ENCODE measurements at regions not wholly inside any gene's neighbourhood (a gene's known extent, or its start where the extent isn't known, plus 50 kb on each side); places are given as distances from the start of the nearest gene placed in this dataset.

DNA sequence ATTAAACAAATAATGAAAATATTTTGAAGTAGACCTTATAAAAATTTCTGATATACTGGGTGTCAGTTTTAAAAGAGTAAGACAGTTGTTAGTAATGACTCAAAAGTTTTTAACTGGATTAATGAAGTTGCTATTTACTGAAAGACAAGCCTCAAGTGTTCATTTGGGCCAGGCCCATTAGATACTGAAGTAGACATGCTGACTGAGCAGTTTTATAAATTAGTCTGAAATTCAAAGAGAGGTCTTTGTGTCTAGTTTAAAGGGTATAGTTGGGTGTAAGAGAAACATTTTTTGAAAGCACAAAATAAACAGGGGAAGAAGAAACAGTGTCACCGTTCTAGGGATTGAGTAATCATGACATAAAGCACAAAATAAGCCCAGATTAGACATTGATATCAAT lies 1577.2 kb downstream of the AMY1C start:
- H3K4me3 ChIP-seq = no peak overlapping the region
- no peaks in the 10 kb centered on the region for H3K4me1 ChIP-seq
- DNase-seq (ENCODE audit: low spot score in 2 of 2) = no peak
- H3K27me3 ChIP-seq (ENCODE audit: low read depth) = no peaks in the 10 kb centered on the region
- no peaks in the 10 kb centered on the region for H3K9me3 ChIP-seq
- in situ Hi-C loops (cut with MboI; ENCODE audit: low sequenced_read_pairs) = no loop called here
- H3K36me3 ChIP-seq (replicated peaks) = no peaks in the 10 kb centered on the region

DNA sequence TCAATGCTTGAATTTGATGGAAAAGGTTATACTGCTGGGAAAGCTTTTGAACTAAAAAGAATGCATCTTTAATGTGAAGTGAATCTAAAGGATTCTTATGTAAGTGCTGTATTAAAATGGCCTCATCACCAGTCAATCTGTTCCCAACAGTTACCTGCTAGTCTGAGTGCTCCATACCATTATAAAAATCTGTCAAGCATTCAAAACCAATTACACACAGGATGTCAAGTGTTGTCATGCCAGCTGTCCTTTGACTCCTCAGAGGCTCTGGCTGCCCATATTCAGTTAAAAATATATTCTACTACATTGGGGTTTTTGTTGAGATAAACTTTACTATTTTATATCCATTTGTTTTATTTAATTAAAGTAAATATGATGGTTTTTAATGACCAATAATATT lies 1587.7 kb downstream of the AMY1C start:
- H3K36me3 ChIP-seq (replicated peaks) = no peaks in the 10 kb centered on the region
- no peaks in the 10 kb centered on the region for H3K27me3 ChIP-seq (ENCODE audit: low read depth)
- DNase-seq (ENCODE audit: low spot score in 2 of 2) = no peak
- H3K4me1 ChIP-seq = no peaks in the 10 kb centered on the region
- no peaks in the 10 kb centered on the region for H3K9me3 ChIP-seq
- in situ Hi-C loops (cut with MboI; ENCODE audit: low sequenced_read_pairs) = no loop called here
- no peak overlapping the region for H3K4me3 ChIP-seq

DNA sequence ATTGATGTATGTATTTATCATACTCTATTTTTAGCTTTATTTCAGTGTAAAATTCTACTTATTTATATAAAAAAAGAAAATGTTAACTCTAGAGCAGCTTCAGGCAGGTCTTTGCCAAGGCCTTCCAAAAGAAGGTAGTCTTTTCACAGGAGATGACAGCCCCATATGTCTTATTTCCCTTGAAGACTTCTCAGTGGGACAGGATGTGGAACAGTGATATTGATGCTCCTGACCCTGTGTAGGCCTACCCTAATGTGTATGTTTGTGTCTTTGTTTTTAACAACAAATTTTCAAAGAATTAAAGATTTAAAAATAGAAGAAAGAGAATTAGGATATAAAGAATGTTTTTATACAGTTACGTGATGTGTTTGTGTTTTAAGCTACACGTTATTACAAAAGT lies 1593.6 kb downstream of the AMY1C start:
- no peak overlapping the region for H3K4me3 ChIP-seq
- in situ Hi-C loops (cut with MboI; ENCODE audit: low sequenced_read_pairs) = no loop called here
- no peaks in the 10 kb centered on the region for H3K9me3 ChIP-seq

DNA sequence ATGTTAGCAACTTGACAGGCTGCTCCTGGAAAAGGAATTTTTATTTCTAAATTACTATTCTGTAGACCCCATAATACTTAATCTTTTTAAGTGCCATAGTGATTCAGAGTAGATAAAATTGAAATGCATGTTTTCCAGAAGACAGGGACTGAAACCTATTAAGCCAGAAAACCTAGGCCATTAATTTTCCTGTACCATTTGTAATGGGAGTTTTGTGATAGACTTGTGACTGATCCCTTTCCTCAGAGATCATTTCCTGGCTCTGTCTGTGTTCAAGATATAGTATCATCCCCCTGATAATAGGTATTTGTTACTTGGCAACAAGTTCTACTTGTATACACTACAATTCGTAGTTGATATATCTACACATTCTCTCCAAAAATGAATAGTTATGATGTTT lies 1609.8 kb downstream of the AMY1C start:
- no peaks in the 10 kb centered on the region for H3K4me1 ChIP-seq
- H3K27me3 ChIP-seq (ENCODE audit: low read depth) = no peaks in the 10 kb centered on the region
- no peaks in the 10 kb centered on the region for H3K36me3 ChIP-seq (replicated peaks)
- H3K4me3 ChIP-seq = no peak overlapping the region
- no peaks in the 10 kb centered on the region for H3K9me3 ChIP-seq
- in situ Hi-C loops (cut with MboI; ENCODE audit: low sequenced_read_pairs) = no loop called here
- no peak for DNase-seq (ENCODE audit: low spot score in 2 of 2)

More for the DNA sequence above, 1593.6 kb downstream of the AMY1C start:
- H3K36me3 ChIP-seq (replicated peaks) = no peaks in the 10 kb centered on the region
- no peaks in the 10 kb centered on the region for H3K27me3 ChIP-seq (ENCODE audit: low read depth)
- DNase-seq (ENCODE audit: low spot score in 2 of 2) = no peak
- no peaks in the 10 kb centered on the region for H3K4me1 ChIP-seq

DNA sequence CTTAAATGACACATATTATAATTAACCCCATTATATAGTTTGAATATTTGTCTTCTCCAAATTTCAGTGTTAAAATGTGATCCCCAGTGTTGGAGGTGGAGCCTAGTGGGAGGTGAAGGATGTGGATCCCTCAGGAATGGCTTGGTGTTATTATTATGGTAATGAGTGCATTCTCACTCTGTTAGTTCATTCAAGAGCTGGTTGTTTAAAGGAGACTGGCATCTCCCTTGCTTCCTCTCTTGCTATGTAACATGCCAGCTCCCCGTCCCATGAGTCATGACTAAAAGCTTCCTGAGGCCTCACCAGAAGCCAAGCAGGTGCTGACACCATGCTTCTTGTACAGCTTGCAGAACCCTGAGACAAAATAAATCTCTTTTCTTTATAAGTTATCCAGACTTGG lies 1612.7 kb downstream of the AMY1C start:
- in situ Hi-C loops (cut with MboI; ENCODE audit: low sequenced_read_pairs) = no loop called here
- Histone ChIP-seq H3K36me3 (replicated peaks) (no peaks in the 10 kb centered on the region), H3K4me1 (no peaks in the 10 kb centered on the region), H3K4me3 (no peak overlapping the region), H3K27me3 (ENCODE audit: low read depth) (no peaks in the 10 kb centered on the region), H3K9me3 (no peaks in the 10 kb centered on the region)
- DNase-seq (ENCODE audit: low spot score in 2 of 2) = no peak

DNA sequence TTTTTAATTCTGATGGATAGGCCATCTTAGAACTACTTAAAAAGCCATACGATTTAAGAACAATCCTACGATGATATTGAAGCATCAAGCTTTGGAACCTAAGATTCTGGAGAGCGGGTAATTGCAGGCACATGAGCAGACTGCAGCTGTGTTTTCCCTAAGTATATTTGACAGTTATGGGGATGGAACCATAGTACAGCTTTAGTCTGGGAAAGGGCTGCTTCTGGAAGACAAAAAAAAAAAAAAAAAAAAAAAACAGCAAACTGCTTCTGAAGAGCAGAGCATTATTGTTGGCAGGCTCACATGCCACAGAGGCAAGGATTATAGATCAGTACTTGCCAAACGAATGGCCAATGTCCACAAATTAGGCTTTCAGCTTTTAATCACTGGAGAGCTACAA lies 1618.7 kb downstream of the AMY1C start:
- Histone ChIP-seq H3K4me3 (no peak overlapping the region), H3K27me3 (ENCODE audit: low read depth) (no peaks in the 10 kb centered on the region), H3K9me3 (no peaks in the 10 kb centered on the region; the same call in 1 of the 2 replicates), H3K36me3 (replicated peaks) (no peaks in the 10 kb centered on the region), H3K4me1 (no peaks in the 10 kb centered on the region)
- no peak for DNase-seq (ENCODE audit: low spot score in 2 of 2)
- in situ Hi-C loops (cut with MboI; ENCODE audit: low sequenced_read_pairs) = no loop called here

DNA sequence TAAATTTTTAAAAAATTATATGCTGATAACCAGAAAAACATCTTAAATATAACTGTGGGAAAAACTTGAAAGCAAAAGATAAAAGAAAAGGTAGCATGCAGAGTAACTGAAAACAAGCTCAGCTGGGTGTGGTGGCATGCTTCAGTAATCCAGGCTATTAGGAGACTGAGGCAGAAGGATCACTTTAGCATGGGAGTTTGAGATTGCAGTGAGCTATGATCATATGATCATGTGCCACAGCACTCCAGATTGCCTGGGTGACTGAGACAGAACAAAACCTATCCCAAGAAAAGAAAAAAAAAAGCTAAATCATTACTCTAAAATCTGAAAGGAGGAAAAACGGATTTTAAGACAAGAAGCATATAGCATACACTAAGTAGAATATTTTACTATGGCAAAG lies 1624.0 kb downstream of the AMY1C start:
- H3K27me3 ChIP-seq (ENCODE audit: low read depth) = no peaks in the 10 kb centered on the region
- no peak for DNase-seq (ENCODE audit: low spot score in 2 of 2)
- H3K36me3 ChIP-seq (replicated peaks) = no peaks in the 10 kb centered on the region
- H3K4me3 ChIP-seq = no peak overlapping the region
- H3K9me3 ChIP-seq = no peaks in the 10 kb centered on the region; the same call in 1 of the 2 replicates
- no peaks in the 10 kb centered on the region for H3K4me1 ChIP-seq
- in situ Hi-C loops (cut with MboI; ENCODE audit: low sequenced_read_pairs) = no loop called here

DNA sequence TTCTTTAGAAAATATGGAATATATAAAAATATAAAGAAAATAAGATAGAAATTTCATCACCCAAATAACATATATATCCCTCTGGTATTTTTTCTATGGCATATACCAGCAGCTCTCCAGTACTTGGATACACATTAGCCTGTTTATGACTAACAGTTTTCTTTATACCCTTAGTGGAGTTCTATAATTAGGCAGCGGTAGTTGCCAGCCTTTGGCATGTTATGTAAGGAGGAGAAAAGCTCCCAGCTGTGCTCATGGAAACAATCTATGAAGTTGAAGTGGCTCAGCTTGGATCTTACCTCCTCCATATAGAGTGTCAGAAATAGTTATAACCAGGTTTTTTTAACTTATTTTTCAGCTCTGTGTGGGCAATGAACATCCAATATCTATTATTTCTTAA lies 1636.8 kb downstream of the AMY1C start:
- no peak overlapping the region for H3K4me3 ChIP-seq
- in situ Hi-C loops (cut with MboI; ENCODE audit: low sequenced_read_pairs) = no loop called here
- DNase-seq (ENCODE audit: low spot score in 2 of 2) = no peak

DNA sequence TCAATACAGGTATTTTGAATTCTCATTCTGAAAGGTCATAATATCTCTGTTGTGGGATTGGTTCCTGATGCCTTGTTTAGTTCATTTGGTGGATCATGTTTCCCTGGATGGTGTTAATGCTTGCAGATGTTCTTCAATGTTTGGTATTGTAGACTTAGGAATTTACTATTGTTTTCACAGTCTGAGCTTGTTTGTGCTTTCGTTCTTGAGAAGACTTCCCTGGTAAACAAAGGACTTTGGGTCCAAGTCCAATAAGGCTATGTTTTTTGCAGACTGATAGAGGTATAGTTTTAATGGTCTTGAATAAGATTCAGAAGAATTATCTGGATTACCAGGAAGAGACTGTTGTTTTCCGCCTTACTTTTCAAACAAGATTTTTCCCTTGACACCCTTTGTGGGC lies 1646.3 kb downstream of the AMY1C start:
- DNase-seq (ENCODE audit: low spot score in 2 of 2) = no peak

More for the DNA sequence above, 1636.8 kb downstream of the AMY1C start:
- H3K36me3 ChIP-seq (replicated peaks) = no peaks in the 10 kb centered on the region
- H3K27me3 ChIP-seq (ENCODE audit: low read depth) = no peaks in the 10 kb centered on the region
- no peaks in the 10 kb centered on the region for H3K4me1 ChIP-seq
- no peaks in the 10 kb centered on the region for H3K9me3 ChIP-seq

DNA sequence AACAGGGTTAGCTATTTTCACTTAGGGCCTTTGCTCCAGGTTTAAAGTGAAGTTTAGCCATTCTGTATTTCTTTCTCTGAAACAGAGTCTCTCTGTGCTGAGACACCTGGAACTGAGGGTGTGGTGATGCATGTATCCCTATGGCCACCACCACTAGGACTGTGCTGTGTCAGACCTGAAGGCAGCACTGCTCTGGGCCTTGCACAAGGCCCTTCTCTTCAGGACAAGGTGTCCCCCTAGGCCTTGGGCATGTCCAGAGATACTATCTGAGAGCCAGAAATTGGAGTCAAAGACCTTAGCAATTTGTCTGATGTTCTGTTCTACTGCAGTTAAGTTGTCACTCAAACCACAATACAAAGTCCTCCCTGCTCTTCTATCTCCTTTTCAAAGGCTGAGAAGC lies 1649.2 kb downstream of the AMY1C start:
- H3K27me3 ChIP-seq (ENCODE audit: low read depth) = no peaks in the 10 kb centered on the region
- no peaks in the 10 kb centered on the region for H3K4me1 ChIP-seq
- H3K36me3 ChIP-seq (replicated peaks) = no peaks in the 10 kb centered on the region
- in situ Hi-C loops (cut with MboI; ENCODE audit: low sequenced_read_pairs) = no loop called here
- H3K9me3 ChIP-seq = 0 out of 2 replicates have a peak, but pooled peaks cover 2% of the 10 kb centered on the region
- no peak overlapping the region for H3K4me3 ChIP-seq
- no peak for DNase-seq (ENCODE audit: low spot score in 2 of 2)

More for the DNA sequence above, 1646.3 kb downstream of the AMY1C start:
- 0 out of 2 replicates have a peak, but pooled peaks cover 2% of the 10 kb centered on the region for H3K9me3 ChIP-seq
- no peaks in the 10 kb centered on the region for H3K4me1 ChIP-seq
- H3K36me3 ChIP-seq (replicated peaks) = no peaks in the 10 kb centered on the region
- H3K4me3 ChIP-seq = no peak overlapping the region
- no peaks in the 10 kb centered on the region for H3K27me3 ChIP-seq (ENCODE audit: low read depth)
- in situ Hi-C loops (cut with MboI; ENCODE audit: low sequenced_read_pairs) = no loop called here

DNA sequence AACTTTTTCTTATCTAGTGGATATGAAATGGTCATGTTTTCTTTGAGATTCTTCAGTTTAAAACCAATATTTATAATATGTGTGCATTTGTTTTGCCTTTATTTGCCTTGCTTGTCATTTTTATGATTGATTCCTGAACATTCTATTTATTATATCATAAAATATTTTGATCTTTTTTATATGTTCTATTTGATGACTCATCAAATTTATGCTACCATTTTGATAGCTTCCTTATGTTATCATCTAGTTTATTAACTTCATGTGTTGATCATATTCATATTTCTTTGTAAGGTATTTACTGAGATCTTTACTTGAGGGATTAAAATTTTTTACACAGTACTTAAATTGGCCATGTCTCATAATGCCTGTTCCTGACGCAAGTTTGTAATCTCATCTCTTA lies 1650.0 kb downstream of the AMY1C start:
- in situ Hi-C loops (cut with MboI; ENCODE audit: low sequenced_read_pairs) = no loop called here
- DNase-seq (ENCODE audit: low spot score in 2 of 2) = no peak

DNA sequence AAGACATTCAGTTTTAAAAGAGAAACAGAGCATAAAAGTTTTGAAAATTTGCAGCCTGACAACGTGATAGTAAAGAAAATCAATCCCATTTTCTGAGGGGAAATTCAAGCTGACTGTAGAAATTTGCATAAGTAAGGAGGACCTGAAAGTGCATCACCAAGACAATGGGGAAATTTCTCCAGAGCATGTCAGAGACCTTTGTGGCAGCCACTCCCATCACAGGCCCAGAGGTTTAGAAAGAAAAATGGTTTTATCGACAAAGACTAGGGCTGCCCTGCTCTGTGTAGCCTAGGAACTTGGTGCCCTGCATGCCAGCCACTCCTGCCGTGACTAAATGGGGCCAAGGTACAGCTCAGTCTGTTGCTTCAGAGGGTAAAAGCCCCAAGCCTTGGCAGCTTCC lies 1640.2 kb upstream of the PRMT6 start:
- Histone ChIP-seq H3K4me3 (no peak overlapping the region), H3K27me3 (ENCODE audit: low read depth) (no peaks in the 10 kb centered on the region), H3K36me3 (replicated peaks) (no peaks in the 10 kb centered on the region), H3K9me3 (no peaks in the 10 kb centered on the region), H3K4me1 (no peaks in the 10 kb centered on the region)
- in situ Hi-C loops (cut with MboI; ENCODE audit: low sequenced_read_pairs) = no loop called here
- DNase-seq (ENCODE audit: low spot score in 2 of 2) = no peak

More for the DNA sequence above, 1650.0 kb downstream of the AMY1C start:
- Histone ChIP-seq H3K36me3 (replicated peaks) (no peaks in the 10 kb centered on the region), H3K27me3 (ENCODE audit: low read depth) (no peaks in the 10 kb centered on the region), H3K4me1 (no peaks in the 10 kb centered on the region), H3K9me3 (0 out of 2 replicates have a peak, but pooled peaks cover 2% of the 10 kb centered on the region), H3K4me3 (no peak overlapping the region)

DNA sequence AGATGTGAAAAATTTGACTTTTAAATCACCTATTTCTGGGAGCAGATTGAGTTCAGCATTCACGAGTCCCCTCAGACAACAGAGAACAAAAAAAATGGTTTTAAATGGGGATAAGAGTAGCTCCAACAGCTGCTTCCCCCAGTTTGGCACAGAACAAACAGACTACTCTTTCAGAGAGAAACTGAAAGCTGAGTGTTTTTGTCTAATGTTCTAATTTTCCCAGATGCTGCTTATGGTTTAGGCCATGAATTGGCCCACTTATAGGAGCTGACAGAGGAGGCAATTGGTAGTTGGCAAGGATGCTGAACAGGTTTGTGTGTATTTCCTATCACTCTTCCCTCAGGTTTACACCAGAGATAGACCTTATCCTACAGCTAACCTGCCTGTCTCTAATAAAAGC lies 1637.4 kb upstream of the PRMT6 start:
- H3K9me3 ChIP-seq = no peaks in the 10 kb centered on the region
- no peaks in the 10 kb centered on the region for H3K27me3 ChIP-seq (ENCODE audit: low read depth)
- no peak overlapping the region for H3K4me3 ChIP-seq
- in situ Hi-C loops (cut with MboI; ENCODE audit: low sequenced_read_pairs) = no loop called here
- DNase-seq (ENCODE audit: low spot score in 2 of 2) = no peak
- no peaks in the 10 kb centered on the region for H3K4me1 ChIP-seq
- no peaks in the 10 kb centered on the region for H3K36me3 ChIP-seq (replicated peaks)

DNA sequence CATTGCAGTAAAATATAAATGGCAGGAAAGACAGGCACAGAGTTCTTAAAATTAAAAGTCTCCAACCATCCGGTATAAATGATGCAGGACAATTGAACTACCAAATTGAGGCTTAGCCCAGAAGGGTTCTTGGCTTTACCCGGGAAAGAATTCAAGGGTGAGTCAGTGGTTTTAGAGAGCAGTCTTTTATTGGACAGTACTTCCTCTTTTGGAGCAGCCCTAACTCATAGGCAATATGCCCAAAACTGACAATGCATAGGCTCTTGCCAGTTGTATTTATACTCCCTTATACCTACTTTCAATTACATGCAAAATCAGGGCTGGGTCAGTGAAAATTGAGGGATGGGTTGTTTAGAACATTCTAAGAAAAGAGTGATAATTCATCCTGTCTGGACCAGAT lies 1628.9 kb upstream of the PRMT6 start:
- in situ Hi-C loops (cut with MboI; ENCODE audit: low sequenced_read_pairs) = no loop called here
- Histone ChIP-seq H3K4me3 (no peak overlapping the region), H3K27me3 (ENCODE audit: low read depth) (no peaks in the 10 kb centered on the region), H3K9me3 (no peaks in the 10 kb centered on the region), H3K36me3 (replicated peaks) (no peaks in the 10 kb centered on the region), H3K4me1 (no peaks in the 10 kb centered on the region)
- no peak for DNase-seq (ENCODE audit: low spot score in 2 of 2)

DNA sequence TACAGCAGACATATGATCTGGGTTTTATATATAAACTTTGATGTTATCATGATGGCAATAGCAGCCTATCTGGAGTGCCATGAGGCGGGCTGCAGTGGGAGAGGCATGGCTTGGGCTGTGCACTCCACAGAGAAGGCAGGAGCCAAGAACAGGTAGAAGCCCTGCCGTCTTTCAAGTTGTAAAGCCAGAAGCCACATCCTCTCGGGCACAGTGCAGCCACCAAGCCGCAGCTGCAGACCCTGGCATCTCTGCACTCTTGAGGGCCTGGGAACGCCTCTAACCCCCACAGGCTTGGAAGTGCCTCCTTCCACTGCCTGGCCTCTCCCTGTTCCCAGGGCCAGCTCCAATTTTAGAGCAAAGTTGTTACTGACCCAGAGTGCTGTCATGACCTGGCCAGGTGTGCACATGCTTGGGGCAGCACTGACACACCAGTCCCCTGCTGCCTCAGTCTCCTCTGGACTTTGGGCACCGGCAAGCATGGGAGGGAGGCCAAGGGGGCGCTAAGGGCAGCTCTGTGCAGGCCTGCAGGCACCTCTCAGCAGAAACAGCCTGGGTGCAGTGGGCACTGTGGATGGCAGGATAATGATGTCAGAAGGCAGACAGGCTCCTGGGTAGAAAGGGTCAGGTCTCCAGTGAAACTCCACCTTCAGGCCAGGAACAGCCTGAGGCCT lies 1619.8 kb upstream of the PRMT6 start:
- in situ Hi-C loops (cut with MboI; ENCODE audit: low sequenced_read_pairs) = no loop called here
- no peaks in the 10 kb centered on the region for H3K27me3 ChIP-seq (ENCODE audit: low read depth)
- no peak overlapping the region for H3K4me3 ChIP-seq
- no peak for DNase-seq (ENCODE audit: low spot score in 2 of 2)
- no peaks in the 10 kb centered on the region for H3K4me1 ChIP-seq
- H3K9me3 ChIP-seq = no peaks in the 10 kb centered on the region
- H3K36me3 ChIP-seq (replicated peaks) = no peaks in the 10 kb centered on the region

All from HAP-1 (cell line).